Hematopoietic multipotent progenitor cell treated with erythropoietin and hydrocortisone succinate and interleukin-3 and kit ligand, for 17 days (in vitro differentiated cells): ENCODE measurements at regions not wholly inside any gene's neighbourhood (a gene's known extent, or its start where the extent isn't known, plus 50 kb on each side); places are given as distances from the start of the nearest gene placed in this dataset.

Source experiments
- DNase-seq: peaks from one replicate; pipeline ENCODE4 v3.0.0-alpha.2; 2015; ENCODE audit warnings: low spot score

DNA sequence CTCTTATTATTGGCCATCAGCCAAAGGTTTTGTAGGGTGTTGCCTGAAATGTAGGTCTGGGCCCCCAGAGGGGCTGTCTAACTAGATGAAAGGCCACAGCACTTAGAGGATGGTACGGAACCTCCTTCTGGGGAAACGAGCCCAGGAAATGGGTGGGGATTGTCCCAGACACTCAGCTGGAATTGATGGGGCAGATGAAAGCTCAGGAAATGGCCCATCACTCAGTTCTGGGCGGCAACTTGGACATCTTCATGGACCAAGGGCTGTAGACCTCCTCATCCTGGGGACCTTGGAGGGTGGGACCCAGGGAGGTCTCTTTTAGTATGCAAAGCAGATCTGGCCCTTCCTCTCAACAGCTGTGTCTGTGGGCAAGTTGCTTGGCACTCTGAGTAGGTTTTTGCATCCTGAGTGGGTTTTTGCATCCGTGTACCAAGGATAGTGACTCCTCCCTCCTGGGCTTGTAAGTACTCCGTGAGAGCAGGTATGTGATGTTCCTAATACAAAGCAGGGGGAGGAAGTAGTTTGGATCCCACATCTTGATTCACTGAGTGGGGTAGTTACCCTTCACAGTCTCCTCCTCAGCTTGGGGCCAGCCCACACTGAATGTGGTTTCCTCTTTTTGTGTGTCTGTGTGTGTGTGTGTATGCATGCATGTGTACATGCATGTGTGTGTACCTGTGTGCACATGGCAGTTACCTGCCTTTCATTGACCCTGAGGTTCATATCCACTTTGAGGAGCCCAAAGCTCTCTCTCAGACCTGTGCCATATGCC lies 292.0 kb downstream of the RPLP1 start:
- no peak for DNase-seq

DNA sequence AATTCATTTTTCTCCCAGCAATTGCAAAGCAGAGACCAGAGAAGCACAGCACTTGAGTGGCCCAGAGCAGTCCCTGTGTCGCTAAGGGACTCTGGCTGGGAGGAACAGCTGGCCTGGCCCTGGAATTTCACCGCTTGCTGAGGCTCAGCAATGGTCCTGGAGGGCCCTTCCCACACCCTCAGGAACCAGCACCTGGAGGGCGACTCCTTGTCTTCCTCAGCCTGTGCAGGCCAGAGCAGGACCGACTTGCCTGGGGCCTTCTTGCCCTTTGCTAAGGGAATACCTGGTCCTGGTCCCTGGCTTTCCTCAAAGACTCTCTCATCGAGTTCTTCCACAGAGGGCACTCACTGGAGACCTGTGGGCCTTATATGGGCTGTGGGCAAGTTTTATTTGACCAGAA lies 294.6 kb downstream of the RPLP1 start:
- DNase-seq = no peak

DNA sequence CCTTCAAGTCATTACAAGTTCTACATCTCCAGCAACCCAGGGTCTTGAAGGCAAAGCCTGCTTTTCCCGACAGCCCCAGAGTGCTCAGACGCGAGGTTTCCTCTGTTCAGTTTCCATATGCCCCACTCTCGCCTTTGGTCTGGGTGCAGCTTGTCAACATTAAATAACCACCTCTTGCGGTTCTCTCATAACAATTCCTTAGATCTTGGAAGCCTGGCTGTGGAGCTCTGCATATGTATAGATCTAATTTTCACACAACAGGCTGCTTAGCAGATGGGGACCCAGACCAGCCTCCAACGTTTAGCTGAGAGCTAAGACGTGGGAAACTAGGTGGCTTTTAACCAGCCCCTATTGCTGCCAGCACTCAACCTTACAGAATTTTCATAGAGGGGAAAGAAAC lies 295.5 kb downstream of the RPLP1 start:
- DNase-seq = no peak

DNA sequence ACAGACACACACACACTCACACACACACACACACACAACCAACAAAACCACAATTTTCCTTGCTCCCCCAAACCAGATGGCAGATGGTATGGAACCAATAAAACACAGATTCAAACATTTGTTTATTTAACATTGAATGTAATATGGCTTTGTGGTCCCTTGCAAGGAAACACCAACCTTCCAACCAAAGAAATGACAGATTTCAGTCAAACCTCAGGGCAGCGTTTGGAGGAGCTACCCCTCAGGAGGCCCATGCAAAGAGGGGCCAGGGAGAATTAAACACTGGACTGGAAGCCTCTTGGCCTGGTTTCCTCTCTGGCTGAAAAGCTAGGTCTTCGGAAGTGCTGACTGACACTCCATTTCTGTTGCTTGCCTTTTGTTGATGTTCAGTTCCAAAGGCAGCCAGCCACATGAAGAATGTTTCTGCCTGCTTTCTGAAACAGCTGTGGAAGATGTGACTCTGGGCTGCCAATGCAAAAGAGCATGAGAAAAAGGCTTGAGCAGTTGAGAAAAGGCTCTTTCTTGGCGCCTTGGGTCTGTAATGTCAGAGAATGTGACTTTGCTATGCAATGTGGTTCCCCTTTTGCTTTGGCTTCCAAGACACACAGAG lies 296.1 kb downstream of the RPLP1 start:
- no peak for DNase-seq

DNA sequence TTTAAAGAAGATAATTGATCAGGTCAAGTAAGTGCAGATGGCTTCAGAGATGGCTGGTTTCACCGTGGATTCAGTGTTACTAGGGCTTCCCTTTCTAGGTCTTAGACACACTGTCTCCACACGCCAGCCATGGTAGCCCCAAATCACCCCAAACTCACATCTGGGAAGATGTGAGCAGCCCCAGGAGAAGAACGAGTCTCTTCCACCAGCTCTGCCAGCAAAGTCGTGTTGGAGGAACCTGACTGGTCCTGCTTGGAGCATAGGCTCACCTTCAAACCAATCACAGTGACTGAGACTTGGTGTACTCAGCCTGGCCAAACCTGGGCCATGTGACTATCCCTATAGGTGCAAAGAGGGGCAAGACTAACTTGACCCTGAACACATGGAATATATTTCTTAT lies 296.7 kb downstream of the RPLP1 start:
- DNase-seq = no peak

DNA sequence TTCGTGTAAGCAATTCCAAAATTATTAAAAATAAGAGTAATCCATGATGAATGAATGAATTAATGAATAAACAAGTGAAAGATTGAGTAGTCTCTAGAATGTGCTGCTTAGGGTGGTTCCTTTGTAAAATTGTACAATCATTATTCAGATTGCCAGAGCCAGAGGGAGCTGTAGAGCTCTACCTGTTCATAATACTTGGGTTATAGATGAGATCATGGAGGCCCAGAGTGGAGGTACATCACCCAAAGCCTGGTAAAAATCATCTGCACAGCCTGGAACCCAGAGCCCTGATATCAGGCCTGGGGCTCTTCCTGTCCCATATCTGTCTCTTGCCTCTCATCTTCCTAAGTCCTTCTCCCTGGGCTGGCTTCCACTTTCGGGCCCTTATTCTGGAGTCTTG lies 297.2 kb downstream of the RPLP1 start:
- no peak for DNase-seq

DNA sequence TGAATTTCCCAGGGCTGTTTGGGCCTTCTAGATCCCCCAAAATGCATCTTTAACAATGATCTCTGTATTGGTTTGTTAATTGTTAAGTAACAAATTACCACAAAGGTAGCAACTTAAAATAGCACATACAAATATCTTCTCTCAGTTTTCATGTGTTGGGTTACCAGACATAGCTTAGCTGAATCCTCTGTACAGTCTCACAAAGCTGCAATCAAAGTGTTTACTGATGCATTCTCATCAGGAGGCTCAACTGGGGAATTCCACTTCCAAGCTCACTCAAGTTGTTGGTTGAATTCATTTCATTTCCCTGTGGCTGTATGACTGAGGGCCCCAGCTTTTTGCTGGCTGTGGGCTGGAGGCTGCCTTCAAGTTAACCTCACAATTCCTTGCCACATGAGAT lies 297.6 kb downstream of the RPLP1 start:
- DNase-seq = no peak

DNA sequence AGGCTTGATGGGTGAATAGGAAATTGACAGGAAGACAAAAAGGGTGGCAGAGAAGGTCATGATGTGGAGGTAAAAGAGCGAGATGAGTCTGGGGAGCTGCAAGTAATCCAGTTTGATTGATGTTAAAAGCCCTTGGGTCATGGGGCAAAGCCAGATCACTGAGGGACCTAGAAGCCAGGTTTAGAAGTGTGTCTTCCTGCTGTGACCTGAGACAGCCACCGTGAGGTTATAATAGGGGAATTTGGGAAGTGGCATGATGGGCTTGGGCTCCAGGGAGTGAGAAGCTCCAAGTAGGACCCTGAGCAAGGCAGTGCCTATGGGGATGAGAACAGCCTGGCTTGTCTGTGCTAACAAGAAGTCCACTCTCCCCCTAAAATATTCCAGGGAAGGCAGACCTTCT lies 298.5 kb downstream of the RPLP1 start:
- no peak for DNase-seq

DNA sequence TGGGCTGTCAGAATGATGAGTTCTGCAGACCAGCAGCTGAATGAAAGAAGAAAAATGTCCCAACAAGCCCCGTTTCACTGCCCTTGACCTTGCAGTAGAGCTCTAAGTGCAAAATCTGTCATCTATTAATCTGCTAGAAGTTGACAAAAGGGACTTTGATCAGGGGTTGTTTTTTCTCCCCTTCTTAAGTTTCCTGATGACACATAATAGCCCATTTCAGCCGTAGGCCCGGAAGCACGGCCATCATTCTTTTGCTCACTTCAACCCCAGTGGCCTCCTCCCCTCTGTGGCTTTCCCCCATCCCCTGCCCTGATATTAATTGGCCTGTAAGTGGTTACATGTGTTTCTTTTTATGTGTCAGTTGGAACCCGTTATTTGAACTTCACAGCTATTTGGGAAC lies 298.9 kb downstream of the RPLP1 start:
- no peak for DNase-seq

DNA sequence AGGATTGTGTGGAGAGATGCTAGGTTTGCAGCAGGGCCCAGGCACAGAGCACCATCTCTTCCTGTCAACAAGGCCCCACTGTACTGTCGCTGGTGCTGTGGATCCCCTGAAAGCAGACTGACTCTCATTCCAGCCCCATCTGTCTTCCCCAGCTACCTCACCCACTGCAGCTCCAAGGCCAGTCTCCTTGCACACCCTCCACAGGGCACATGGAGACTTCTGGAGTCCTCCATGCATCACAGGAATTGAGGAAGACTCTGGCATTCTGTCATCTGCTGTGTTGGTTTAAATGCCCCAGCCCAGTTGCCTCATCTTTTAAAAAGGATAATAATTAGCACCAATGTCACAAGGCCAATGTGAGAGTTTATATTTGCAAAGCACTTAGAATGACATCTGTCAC lies 301.2 kb downstream of the RPLP1 start:
- no peak for DNase-seq

DNA sequence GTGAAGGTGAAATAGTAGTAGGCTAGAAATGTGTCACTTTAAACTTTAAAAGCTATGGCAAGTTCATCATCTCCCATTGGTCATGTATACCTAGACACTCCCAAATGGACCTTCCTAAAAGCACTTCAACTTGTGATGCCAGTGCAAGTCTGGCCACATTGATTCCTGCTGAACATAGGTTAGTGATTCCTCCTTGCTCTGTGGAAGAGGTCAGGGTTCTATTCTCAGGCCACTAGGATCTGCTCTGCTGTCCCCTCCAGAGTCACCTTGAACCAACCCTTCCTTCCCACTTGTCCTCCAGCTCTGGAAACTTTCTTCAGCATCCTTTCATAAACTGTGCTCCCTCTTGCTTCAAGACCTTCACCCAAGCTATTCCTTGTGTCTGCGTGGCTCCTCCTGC lies 301.7 kb downstream of the RPLP1 start:
- DNase-seq = no peak

DNA sequence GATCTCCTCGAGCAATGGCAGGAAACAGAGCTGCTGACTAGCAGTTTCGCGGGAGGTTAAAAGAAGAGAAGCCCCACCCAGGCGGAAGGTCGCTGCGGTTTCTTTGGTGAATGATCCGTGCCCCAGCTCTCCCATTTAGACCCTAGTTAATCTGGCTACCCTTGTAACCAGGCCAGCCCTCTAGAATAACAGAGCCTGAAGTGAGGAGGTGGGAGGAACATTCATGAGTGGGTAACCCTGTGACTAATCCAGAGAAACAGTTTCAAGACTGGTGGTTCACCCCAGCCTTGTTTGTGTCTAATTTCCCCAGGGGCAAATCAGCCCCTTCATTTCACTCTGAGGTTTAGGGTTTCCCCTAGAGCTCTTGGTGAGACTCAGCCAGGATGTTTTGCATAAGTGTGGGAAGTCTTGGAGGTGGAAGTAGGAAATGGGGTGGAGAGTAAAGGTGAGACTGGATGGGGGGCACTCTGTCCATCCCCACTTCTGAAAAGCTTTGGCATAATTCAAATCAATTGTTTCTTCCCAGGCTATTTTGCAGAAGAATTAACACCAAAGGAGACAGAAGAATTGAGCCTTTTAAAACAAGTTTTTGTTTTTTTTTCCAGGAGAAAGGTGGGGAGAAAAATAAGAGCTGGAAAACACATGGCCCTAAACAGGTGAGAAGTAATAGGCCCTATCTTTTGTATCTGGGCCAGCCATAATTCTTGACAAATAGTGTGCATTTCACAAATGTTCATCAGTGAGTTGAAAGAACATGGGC lies 303.1 kb downstream of the RPLP1 start:
- no peak for DNase-seq

DNA sequence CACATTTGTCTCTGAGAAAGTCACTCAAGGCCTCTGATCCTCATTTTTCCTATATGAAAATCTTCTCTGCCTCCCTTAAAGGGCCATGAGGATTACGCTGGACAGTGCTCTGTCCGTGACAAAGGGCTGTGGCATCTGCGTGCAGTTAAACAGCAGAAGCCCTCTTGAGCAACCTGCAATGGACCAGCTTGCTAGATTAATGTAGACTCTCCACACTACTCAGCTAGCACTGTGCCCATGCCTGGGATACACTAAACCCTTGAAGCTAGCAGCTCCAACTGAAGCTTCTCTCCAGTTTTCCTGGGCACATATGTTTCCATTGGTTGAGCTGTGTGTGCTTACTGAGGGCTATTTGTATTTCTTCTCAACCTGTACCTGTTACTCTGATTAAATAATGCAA lies 303.8 kb downstream of the RPLP1 start:
- DNase-seq = no peak

DNA sequence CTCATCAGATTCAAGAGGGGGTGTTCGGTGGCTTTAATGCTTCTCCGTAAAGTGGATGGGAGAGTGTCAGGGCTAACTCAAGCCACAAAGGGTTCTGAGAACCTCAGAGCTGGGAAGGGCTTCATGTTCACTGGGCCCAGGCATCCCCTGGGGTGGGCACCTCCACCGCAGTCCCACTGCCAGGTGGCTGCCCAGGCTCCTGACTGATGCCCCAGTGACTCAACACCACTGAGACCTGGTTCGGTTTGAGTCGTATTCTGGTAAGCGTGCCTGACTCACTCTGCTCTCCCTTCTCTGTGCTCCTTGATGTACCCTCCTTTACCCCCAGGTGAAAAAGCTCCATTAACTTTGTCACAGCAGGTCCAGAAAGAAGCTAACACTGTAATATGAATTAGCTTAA lies 304.6 kb downstream of the RPLP1 start:
- DNase-seq = no peak

DNA sequence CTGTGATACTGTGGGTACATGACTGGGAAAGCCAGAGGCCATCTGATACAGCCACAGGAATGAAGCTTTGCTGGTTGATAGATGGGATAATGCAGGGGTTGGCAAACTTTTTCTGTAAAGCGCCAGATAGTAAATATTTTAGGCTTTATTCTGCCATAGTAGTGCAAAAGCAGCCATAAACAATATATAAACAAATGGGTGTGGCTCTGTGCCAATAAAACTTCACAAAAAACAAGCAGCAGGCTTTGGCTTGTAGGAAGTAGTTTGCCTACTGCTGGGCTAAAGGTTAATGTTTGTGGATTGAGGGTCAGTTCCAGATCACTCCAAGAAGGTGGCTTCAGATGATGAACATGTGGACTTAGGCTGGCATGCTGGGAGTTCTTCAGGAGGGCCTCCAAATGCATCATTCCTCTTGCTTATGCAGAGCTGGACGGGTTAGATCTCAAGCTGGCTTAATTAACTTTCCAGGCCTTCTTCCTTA lies 305.7 kb downstream of the RPLP1 start:
- no peak for DNase-seq

DNA sequence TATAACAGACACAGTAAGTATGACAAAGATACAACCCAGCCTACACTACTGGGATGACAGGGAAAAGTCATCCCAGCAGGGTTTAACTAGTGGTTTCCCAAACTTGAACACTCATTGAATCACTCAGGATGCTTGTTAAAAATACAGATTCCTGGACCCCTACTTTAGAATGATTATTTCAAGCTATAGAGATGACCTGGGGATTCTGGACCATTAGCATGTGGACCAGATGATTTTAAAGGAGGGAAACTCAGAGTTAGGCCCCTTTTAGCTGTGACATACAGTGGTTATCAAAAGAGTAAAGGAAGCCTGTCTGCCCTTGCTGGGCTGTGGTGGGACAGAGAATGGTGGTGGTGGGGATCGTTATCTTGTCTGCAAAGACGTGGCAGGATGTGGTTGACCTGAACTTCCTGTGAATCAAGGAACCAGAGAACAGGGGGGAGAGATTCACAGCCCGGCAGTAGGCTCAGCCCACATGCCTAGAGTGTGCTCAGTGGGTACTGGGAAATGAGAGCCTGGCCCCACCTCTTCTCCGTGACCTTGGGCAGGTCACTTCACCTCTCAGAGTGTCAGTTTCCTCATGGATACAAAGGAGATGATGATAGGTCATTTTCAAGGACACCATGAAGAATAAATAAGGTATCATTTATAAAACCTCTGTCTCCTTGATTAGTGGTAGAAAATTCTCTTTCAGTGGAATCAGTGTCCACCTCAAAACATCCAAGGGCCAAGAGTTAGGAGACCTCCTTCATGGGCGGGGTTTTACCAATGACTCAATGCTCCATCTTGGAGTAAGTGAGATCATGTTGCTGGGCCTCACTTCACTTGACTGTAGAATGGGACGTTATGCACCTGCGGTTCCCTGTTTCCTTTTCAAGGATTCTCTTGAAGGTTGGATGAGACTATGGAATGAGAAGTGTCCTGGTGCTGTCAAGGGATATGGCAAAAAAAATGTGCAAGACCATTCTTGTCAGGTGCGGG lies 306.5 kb downstream of the RPLP1 start:
- DNase-seq = no peak

DNA sequence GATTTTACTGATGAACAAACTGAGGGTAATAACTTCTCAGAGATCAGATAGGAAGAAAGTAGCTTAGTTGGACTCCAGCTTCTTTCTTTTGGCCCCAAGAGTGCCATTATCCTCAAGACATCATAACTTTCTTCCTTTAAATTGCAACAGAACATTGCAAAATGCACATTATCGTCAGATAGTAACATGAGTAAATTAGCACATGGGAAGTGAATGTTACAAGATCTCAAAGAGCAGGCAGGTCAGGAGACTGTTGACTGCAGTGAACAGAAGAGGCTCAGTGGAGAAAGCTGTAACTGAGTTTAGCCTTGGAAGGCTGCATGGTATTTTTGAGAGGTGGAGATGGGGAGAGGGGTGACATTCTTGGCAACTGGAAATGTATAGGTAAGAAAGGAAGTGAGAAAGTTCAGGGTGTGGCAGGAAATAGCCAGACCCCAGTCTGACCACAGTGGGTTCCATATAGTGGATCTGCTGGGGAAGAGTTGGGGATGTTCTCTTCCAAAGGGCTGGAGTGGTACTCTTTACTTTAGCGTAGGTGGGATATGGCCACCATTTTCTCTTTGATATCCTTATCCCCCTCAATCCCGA lies 307.7 kb downstream of the RPLP1 start:
- DNase-seq = no peak

DNA sequence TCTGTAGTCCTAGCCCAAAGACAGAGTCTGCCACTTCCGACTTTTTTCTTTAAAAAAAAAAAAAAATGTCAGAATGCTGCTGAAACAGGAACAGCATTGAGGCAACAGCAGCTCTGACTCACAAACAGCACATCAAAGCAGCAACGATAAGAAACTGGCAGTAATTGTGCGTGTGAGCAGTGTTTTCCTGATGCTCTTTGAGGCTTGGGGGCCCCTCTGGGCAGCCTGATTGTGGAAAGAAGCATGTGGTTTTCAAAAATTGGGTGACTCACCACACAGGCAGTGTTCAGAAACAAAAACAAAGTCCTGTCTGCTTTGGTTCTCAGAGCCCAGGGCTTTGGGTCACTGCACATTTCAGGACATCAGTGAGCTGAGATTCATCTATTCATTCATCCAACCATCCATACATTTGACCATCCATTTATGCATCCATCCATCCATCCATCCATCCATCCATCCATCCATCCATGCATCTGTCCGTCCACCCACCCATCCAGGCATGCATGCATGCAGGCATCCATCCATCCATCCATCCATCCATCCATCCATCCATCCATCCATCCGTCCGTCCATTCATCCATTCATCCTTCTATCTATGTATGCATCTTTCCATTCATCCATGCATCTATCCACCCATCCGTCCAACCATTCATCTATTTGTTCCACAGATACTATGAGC lies 308.4 kb downstream of the RPLP1 start:
- DNase-seq = no peak

DNA sequence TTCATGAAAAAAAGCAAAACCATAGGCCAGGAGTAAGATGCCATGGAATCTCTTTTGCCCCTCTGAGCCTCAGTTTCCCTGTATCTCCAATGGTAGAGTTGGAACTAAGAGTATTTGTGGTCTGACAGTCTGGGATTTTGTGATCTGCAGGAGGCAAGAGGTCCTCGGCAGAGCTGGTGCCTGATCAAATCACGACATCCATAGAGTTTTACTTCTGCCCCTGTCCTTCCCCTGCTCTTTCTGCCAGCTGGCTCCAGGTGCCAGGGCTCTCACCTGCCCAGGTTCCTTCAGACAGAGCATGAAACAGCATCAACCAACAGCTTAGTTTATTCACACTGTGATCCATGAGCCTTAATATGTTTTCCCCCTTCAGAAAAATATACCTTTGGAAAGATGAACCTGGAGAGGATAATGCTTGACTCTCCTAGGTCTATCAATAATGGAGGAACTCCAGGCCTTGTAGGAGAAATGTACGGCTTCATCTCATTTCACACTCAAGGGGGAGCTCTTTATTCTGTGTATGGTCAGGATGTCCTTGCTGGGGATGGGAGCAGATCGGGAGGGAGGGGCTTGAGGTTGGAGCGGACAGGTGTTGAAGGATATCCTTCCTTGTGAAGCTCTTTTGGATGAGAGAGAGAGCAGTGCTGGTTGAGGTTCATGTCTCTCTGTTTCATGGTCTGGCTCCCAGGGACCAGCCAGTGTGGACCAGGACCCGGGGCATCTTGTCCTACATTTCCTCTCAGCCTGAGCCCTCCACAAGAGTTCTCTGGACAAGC lies 309.9 kb downstream of the RPLP1 start:
- no peak for DNase-seq

DNA sequence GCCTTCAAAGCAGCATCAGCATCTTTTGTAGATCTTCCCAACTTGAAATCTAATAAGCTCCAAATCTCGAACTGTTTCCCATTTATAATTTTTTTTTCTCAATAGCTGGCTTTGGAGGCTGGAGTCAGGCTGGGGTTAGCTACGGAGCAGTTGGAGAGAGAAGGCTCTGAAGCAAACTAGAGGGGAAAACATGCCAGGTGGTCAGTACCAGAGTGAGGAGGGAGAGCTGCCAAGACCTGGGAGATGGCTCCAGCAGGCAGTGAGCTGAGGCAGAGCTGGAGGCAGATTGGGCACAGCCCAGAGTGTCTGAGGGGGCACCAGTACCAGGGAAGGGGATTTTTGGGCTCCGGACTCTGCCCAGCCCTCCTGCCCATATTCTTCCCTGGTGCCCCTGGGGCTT lies 311.2 kb downstream of the RPLP1 start:
- DNase-seq = no peak
